Activated naive CD4-positive, alpha-beta T cell treated with anti-CD3 and anti-CD28 coated beads, Interleukin-2, amount 50 U/mL, for 24 hours (primary cell): ENCODE measurements at regions not wholly inside any gene's neighbourhood (a gene's known extent, or its start where the extent isn't known, plus 50 kb on each side); places are given as distances from the start of the nearest gene placed in this dataset.

Source experiments
- H3K27ac Mint-ChIP-seq: one replicate; pipeline ENCODE4 v1.8.0; 2021; ENCODE audit warnings: mild to moderate bottlenecking, mixed read lengths
- H3K27me3 Mint-ChIP-seq: one replicate; pipeline ENCODE4 v1.8.0; 2021; ENCODE audit warnings: mixed read lengths
- H3K36me3 Mint-ChIP-seq: one replicate; pipeline ENCODE4 v1.8.0; 2021; ENCODE audit warnings: mixed read lengths
- H3K4me1 Mint-ChIP-seq: one replicate; pipeline ENCODE4 v1.8.0; 2021; ENCODE audit warnings: mixed read lengths
- H3K4me3 Mint-ChIP-seq: one replicate; pipeline ENCODE4 v1.8.0; 2021; ENCODE audit warnings: mild to moderate bottlenecking, mixed read lengths
- H3K9me3 Mint-ChIP-seq: one replicate; pipeline ENCODE4 v1.8.0; 2021; ENCODE audit warnings: mixed read lengths

DNA sequence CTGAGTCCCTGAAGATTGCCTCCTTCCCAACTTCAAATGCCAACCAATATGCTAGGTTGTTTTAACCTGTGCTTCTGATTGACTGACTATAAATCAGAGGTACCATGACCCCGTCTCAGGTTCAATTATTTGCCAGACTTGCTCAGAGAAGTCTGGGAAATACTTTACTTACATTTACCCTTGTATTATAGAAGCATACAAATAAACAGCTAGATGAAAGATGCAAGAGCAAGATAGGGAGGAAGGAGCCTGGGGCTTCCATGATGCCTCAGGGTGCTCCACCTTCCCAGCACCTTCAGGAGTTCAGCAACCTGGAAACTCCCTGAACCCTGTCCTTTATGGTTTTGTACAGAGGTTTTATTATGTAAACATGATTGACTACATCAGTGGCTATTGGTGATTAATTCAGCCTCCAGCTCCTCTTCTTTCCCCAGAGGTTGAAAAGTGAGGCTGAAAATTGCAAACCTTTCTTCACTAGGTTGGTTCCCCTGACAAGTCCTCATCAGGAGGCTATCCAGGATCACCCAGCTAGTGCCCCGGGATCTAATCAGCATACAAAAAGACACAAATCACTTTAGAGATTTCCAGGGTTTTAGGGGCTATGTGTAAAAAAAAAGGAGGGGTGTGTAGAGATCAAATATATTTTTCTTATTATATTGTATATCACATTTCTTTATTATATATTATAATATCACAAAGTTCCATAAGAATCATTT, 547.7 kb downstream of the EPM2A start:
- no peaks in the 10 kb centered on the region for H3K4me1 Mint-ChIP-seq
- no peak overlapping the region for H3K27ac Mint-ChIP-seq
- no peaks in the 10 kb centered on the region for H3K36me3 Mint-ChIP-seq
- no peaks in the 10 kb centered on the region for H3K9me3 Mint-ChIP-seq
- H3K4me3 Mint-ChIP-seq = no peak overlapping the region
- H3K27me3 Mint-ChIP-seq = no peaks in the 10 kb centered on the region

DNA sequence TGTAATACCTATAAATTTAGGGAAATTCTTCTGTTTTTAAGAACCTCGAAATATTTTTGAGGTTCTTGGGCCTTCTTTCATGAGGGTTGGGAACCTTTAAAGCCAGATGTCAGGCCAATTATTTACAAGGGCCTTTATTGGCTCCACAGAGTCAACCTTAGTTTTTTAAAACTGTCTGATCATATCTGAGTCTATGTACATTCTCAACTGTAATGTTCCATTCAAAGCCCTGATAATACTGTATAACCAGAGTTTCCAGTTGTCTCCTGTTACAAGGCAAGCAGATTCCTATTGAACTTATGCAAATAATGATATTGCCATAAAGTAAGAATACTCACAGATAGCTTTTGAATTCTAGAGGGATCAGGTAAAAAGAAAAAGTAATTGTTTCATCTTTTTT, 545.5 kb downstream of the EPM2A start:
- no peaks in the 10 kb centered on the region for H3K27me3 Mint-ChIP-seq
- no peak overlapping the region for H3K27ac Mint-ChIP-seq
- no peaks in the 10 kb centered on the region for H3K36me3 Mint-ChIP-seq
- no peak overlapping the region for H3K4me3 Mint-ChIP-seq
- H3K9me3 Mint-ChIP-seq = no peaks in the 10 kb centered on the region
- H3K4me1 Mint-ChIP-seq = no peaks in the 10 kb centered on the region

GRCh38 chr6:145194389-145194788, 540.9 kb downstream of the EPM2A start:
- Mint-ChIP-seq H3K4me1 (no peaks in the 10 kb centered on the region), H3K27ac (no peak overlapping the region), H3K4me3 (no peak overlapping the region), H3K9me3 (no peaks in the 10 kb centered on the region), H3K27me3 (no peaks in the 10 kb centered on the region), H3K36me3 (no peaks in the 10 kb centered on the region)

GRCh38 chr6:145199961-145200360, 535.4 kb downstream of the EPM2A start:
- H3K9me3 Mint-ChIP-seq = no peaks in the 10 kb centered on the region
- no peaks in the 10 kb centered on the region for H3K4me1 Mint-ChIP-seq
- no peaks in the 10 kb centered on the region for H3K36me3 Mint-ChIP-seq
- H3K27ac Mint-ChIP-seq = no peak overlapping the region
- peaks cover 7% of the 10 kb centered on the region for H3K27me3 Mint-ChIP-seq
- H3K4me3 Mint-ChIP-seq = no peak overlapping the region

DNA sequence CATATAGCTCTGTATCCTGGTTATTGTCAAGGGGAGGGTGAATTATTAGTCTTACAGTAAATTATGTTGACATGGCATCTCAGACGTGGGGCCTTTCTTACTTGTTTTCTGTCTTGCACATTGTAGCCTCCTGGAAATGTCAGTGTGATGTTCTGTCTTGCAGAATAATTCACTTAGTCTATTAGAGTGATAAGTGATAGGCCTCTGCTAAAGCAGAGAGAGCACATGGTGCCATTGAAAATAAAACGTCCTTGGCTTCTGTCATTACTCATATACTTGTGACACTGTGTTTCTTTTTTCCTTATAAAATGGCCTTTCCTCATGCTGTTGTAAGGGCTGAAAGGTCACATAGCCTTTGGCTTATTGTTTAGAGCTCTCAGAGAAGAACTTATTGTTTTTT, 531.0 kb downstream of the EPM2A start:
- Mint-ChIP-seq H3K36me3 (no peaks in the 10 kb centered on the region), H3K4me3 (no peak overlapping the region), H3K27ac (no peak overlapping the region), H3K4me1 (no peaks in the 10 kb centered on the region), H3K9me3 (no peaks in the 10 kb centered on the region), H3K27me3 (peaks cover 7% of the 10 kb centered on the region)

DNA sequence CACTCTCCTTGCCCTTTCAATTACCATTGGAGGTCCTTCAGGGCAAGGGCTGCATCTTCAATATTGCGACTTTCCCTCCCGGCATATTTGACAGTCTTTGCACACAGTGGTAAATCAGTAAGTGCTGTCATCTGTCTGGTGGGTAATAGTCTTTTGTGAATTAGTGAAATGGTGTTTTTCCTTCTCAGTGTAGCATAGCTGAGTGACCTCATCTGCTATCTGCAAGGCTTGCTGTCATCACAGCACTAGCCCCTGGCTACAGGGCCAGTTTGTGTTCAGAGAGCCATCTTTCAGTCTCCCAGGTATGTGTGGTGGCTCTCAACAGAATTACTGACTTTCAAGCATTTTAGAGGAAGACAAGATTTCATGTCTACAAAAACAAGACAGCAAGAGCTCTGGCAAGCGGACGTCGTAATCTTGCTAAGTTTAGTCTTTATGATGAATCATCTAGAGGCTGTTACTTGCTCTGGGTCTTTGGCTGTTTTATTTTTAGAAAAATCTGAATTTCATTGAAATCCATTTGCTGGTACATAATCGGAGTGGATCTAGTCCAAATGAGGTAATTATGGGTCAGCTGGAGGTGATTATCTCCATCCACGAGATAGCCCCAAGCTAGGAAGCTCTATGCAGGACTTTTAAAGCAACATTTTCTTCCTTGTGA, 528.9 kb downstream of the EPM2A start:
- Mint-ChIP-seq H3K27ac (no peak overlapping the region), H3K4me3 (no peak overlapping the region), H3K27me3 (peaks cover 5% of the 10 kb centered on the region), H3K4me1 (no peaks in the 10 kb centered on the region), H3K9me3 (no peaks in the 10 kb centered on the region), H3K36me3 (no peaks in the 10 kb centered on the region)

GRCh38 chr6:145208474-145208873, 526.8 kb downstream of the EPM2A start:
- Mint-ChIP-seq H3K9me3 (no peaks in the 10 kb centered on the region), H3K4me3 (no peak overlapping the region), H3K27me3 (peaks cover 2% of the 10 kb centered on the region), H3K4me1 (peaks cover 2% of the 10 kb centered on the region), H3K36me3 (no peaks in the 10 kb centered on the region), H3K27ac (no peak overlapping the region)

DNA sequence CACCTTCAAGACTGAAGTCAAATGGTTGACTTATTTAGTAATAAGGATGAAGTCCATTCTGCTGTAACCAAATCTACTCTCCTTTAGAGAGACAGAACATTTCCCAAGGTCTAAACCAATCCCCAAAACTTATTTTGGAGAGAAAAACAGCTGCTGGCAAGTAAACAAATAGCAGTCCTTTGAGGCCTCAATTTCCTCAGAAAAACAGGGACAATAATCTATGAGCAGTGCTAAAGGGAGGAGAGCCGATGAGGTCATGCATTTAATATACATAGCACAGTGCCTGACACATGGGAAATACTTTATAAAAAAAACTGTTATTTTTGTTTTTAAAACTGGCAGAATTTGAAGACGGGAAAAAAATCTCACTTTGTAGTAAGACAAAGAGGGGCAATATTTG, 526.0 kb downstream of the EPM2A start:
- no peaks in the 10 kb centered on the region for H3K36me3 Mint-ChIP-seq
- H3K4me1 Mint-ChIP-seq = peaks cover 8% of the 10 kb centered on the region
- H3K27ac Mint-ChIP-seq = no peak overlapping the region
- no peaks in the 10 kb centered on the region for H3K9me3 Mint-ChIP-seq
- no peaks in the 10 kb centered on the region for H3K27me3 Mint-ChIP-seq
- no peak overlapping the region for H3K4me3 Mint-ChIP-seq

- peaks cover 12% of the 10 kb centered on the region for H3K4me1 Mint-ChIP-seq
- H3K27me3 Mint-ChIP-seq = peaks cover 1% of the 10 kb centered on the region
These were observed 522.5 kb downstream of the EPM2A start for GRCh38 chr6:145212813-145213212.

DNA sequence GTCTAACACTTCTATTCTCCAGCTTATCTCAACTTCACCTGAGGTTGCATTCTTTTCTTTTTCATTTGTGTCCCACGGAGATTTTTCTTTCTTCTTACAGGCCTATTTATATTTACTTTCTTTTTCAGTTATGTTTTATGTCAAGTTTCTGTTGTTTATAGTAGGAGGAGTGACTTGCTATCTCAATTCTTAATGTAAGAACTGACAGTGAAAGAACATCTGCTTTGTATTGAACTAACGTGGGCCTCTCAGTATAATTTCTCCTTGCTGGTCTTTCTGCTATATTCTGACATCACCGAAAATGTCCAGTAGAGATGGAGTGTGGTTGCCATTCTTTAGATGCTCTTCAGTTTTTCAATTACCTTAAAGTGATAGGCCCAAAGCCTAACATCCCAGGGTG, 521.7 kb downstream of the EPM2A start:
- H3K4me1 Mint-ChIP-seq = peaks cover 12% of the 10 kb centered on the region
- H3K4me3 Mint-ChIP-seq = no peak overlapping the region
- H3K27ac Mint-ChIP-seq = no peak overlapping the region

More at GRCh38 chr6:145212813-145213212, 522.5 kb downstream of the EPM2A start:
- H3K27ac Mint-ChIP-seq = no peak overlapping the region
- H3K4me3 Mint-ChIP-seq = no peak overlapping the region
- H3K9me3 Mint-ChIP-seq = no peaks in the 10 kb centered on the region
- H3K36me3 Mint-ChIP-seq = no peaks in the 10 kb centered on the region

GRCh38 chr6:145214570-145214969, 520.8 kb downstream of the EPM2A start:
- Mint-ChIP-seq H3K4me3 (no peak overlapping the region), H3K36me3 (no peaks in the 10 kb centered on the region), H3K4me1 (peaks cover 12% of the 10 kb centered on the region), H3K27ac (no peak overlapping the region), H3K27me3 (peaks cover 6% of the 10 kb centered on the region), H3K9me3 (no peaks in the 10 kb centered on the region)

More for the DNA sequence above, 521.7 kb downstream of the EPM2A start:
- H3K9me3 Mint-ChIP-seq = no peaks in the 10 kb centered on the region
- no peaks in the 10 kb centered on the region for H3K36me3 Mint-ChIP-seq
- H3K27me3 Mint-ChIP-seq = peaks cover 3% of the 10 kb centered on the region

- no peaks in the 10 kb centered on the region for H3K9me3 Mint-ChIP-seq
- peaks cover 1% of the 10 kb centered on the region for H3K27me3 Mint-ChIP-seq
- H3K36me3 Mint-ChIP-seq = no peaks in the 10 kb centered on the region
- H3K27ac Mint-ChIP-seq = no peak overlapping the region
- H3K4me3 Mint-ChIP-seq = no peak overlapping the region
- no peaks in the 10 kb centered on the region for H3K4me1 Mint-ChIP-seq
These were observed 510.9 kb downstream of the EPM2A start for GRCh38 chr6:145224450-145224849.

- Mint-ChIP-seq H3K36me3 (no peaks in the 10 kb centered on the region), H3K9me3 (no peaks in the 10 kb centered on the region), H3K4me3 (no peak overlapping the region), H3K4me1 (no peaks in the 10 kb centered on the region), H3K27me3 (no peaks in the 10 kb centered on the region), H3K27ac (no peak overlapping the region)
These were observed 509.8 kb downstream of the EPM2A start for GRCh38 chr6:145225500-145225899.

DNA sequence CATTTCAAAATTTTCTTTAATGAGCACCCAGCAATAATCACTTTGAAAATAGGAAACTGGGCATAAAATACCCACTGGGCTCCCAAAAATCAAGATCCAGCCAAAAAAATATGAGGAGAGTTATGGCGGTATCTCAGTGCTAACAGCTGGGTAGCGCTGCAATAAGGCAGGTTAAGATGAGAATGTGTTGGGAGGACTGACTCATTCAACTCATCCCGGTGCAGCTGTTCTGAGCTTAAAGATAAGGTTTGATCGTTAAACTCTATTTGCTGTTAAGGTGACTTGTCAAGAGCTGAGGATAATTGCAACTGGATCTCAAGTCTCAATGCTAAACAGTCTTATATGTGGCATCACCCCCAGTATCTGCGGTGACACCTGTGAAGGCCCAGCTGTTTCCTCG, 507.7 kb downstream of the EPM2A start:
- no peaks in the 10 kb centered on the region for H3K36me3 Mint-ChIP-seq
- no peaks in the 10 kb centered on the region for H3K27me3 Mint-ChIP-seq
- H3K9me3 Mint-ChIP-seq = no peaks in the 10 kb centered on the region
- H3K4me1 Mint-ChIP-seq = no peaks in the 10 kb centered on the region
- no peak overlapping the region for H3K27ac Mint-ChIP-seq
- H3K4me3 Mint-ChIP-seq = no peak overlapping the region

- H3K4me3 Mint-ChIP-seq = no peak overlapping the region
- H3K27ac Mint-ChIP-seq = no peak overlapping the region
- H3K36me3 Mint-ChIP-seq = no peaks in the 10 kb centered on the region
- no peaks in the 10 kb centered on the region for H3K4me1 Mint-ChIP-seq
- no peaks in the 10 kb centered on the region for H3K27me3 Mint-ChIP-seq
- no peaks in the 10 kb centered on the region for H3K9me3 Mint-ChIP-seq
These were observed 506.2 kb downstream of the EPM2A start for GRCh38 chr6:145228962-145229582.

DNA sequence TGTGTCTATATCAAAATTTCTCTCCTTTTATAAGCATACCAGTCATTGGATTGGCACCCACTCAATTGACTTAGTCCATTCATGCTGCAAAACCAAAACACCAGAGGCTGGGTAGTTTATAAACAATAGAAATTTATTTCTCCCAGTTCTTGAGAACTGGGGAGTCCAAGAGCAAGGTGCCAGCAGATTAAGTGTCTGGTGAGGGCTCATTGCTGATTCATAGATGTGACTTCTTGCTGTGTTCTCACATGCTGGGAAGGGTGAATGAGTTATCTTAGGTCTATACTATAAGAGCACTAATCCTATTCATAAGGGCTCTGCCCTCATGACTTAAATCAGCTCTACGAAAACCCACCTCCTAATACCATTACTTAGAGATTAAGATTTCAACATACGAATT, 501.4 kb downstream of the EPM2A start:
- no peaks in the 10 kb centered on the region for H3K36me3 Mint-ChIP-seq
- H3K4me1 Mint-ChIP-seq = no peaks in the 10 kb centered on the region
- H3K27ac Mint-ChIP-seq = no peak overlapping the region
- peaks cover 9% of the 10 kb centered on the region for H3K27me3 Mint-ChIP-seq
- no peaks in the 10 kb centered on the region for H3K9me3 Mint-ChIP-seq
- H3K4me3 Mint-ChIP-seq = no peak overlapping the region
